ENCODE measurements at regions not wholly inside any gene's neighbourhood (a gene's known extent, or its start where the extent isn't known, plus 50 kb on each side); places are given as distances from the start of the nearest gene placed in this dataset.
"Not testable (repeated sequence)": the region's sequence is repeated elsewhere in the genome, so short reads cannot be mapped to it uniquely, and the experiment has no call there.

- no peak for DNase-seq (ENCODE audit: low spot score)
Observed at GRCh38 chr4:59727745-59728144, 1472.4 kb upstream of the ADGRL3 start.

- DNase-seq (ENCODE audit: low spot score), result no peak
Observed at GRCh38 chr4:59728496-59728895, 1471.6 kb upstream of the ADGRL3 start.

GRCh38 chr4:59729321-59729720 is 1470.8 kb upstream of the ADGRL3 start:
- no peak for DNase-seq (ENCODE audit: low spot score)

GRCh38 chr4:59748433-59748832 is 1451.7 kb upstream of the ADGRL3 start:
- no peak for DNase-seq (ENCODE audit: low spot score)

- DNase-seq (ENCODE audit: low spot score), result no peak
Observed at GRCh38 chr4:59759082-59759825, 1440.9 kb upstream of the ADGRL3 start.

- DNase-seq (ENCODE audit: low spot score), result no peak
Observed at GRCh38 chr4:59762344-59762743, 1437.8 kb upstream of the ADGRL3 start.

- DNase-seq (ENCODE audit: low spot score), result no peak
Observed at GRCh38 chr4:59770601-59771264, 1429.4 kb upstream of the ADGRL3 start.

- no peak for DNase-seq (ENCODE audit: low spot score)
Observed at GRCh38 chr4:59772641-59773139, 1427.4 kb upstream of the ADGRL3 start.

- DNase-seq (ENCODE audit: low spot score), result not testable (repeated sequence)
Observed at GRCh38 chr4:59780271-59780670, 1419.9 kb upstream of the ADGRL3 start.

GRCh38 chr4:59805176-59805575 is 1395.0 kb upstream of the ADGRL3 start:
- no peak for DNase-seq (ENCODE audit: low spot score)

- no peak for DNase-seq (ENCODE audit: low spot score)
Observed at GRCh38 chr4:59814402-59815010, 1385.6 kb upstream of the ADGRL3 start.

GRCh38 chr4:59818656-59819055 is 1381.5 kb upstream of the ADGRL3 start:
- peak; percentile 68 for DNase-seq (ENCODE audit: low spot score)

GRCh38 chr4:59823311-59823710 is 1376.8 kb upstream of the ADGRL3 start:
- DNase-seq (ENCODE audit: low spot score), result no peak

GRCh38 chr4:59825104-59825503 is 1375.0 kb upstream of the ADGRL3 start:
- DNase-seq (ENCODE audit: low spot score), result no peak

GRCh38 chr4:59831746-59832145 is 1368.4 kb upstream of the ADGRL3 start:
- DNase-seq (ENCODE audit: low spot score), result no peak

- DNase-seq (ENCODE audit: low spot score), result no peak
Observed at GRCh38 chr4:59834943-59835342, 1365.2 kb upstream of the ADGRL3 start.

- no peak for DNase-seq (ENCODE audit: low spot score)
Observed at GRCh38 chr4:59837751-59838150, 1362.4 kb upstream of the ADGRL3 start.

- no peak for DNase-seq (ENCODE audit: low spot score)
Observed at GRCh38 chr4:59838236-59838635, 1361.9 kb upstream of the ADGRL3 start.

- no peak for DNase-seq (ENCODE audit: low spot score)
Observed at GRCh38 chr4:59841698-59842097, 1358.4 kb upstream of the ADGRL3 start.

- DNase-seq (ENCODE audit: low spot score), result no peak
Observed at GRCh38 chr4:59848457-59848856, 1351.7 kb upstream of the ADGRL3 start.

- no peak for DNase-seq (ENCODE audit: low spot score)
Observed at GRCh38 chr4:59855630-59856352, 1344.3 kb upstream of the ADGRL3 start.

- DNase-seq (ENCODE audit: low spot score), result peak; percentile 11
Observed at GRCh38 chr4:59869056-59869455, 1331.1 kb upstream of the ADGRL3 start.
